H9 (cell line): ENCODE measurements at regions not wholly inside any gene's neighbourhood (a gene's known extent, or its start where the extent isn't known, plus 50 kb on each side); places are given as distances from the start of the nearest gene placed in this dataset.
A peak's percentile ranks its signal among the peaks of the same experiment; 100 is the strongest.

ENCODE experiments used
- DNase-seq: peaks from one replicate; pipeline ENCODE4 v3.0.0-alpha.2; 2017
- H2AFZ ChIP-seq: one replicate; pipeline ENCODE4 v1.6.1; 2013; ENCODE audit warnings: mild to moderate bottlenecking, low read length, control low read depth, moderate library complexity
- H2AK5ac ChIP-seq: 2 replicates; pipeline ENCODE4 v1.6.1; 2013; ENCODE audit warnings: low read length, control low read depth, mixed read lengths; ENCODE audit not compliant: insufficient read length
- H2BK120ac ChIP-seq: one replicate; pipeline ENCODE4 v1.6.1; 2013; ENCODE audit warnings: low read depth, mild to moderate bottlenecking, low read length, control low read depth, inconsistent platforms; ENCODE audit not compliant: poor library complexity, severe bottlenecking
- H2BK12ac ChIP-seq: 2 replicates; pipeline ENCODE4 v1.6.1; 2013; ENCODE audit warnings: low read length, control low read depth, mixed read lengths, low read depth; ENCODE audit not compliant: insufficient read length
- H2BK15ac ChIP-seq: 2 replicates; pipeline ENCODE4 v1.6.1; 2013; ENCODE audit warnings: low read depth, low read length, control low read depth
- H2BK20ac ChIP-seq: one replicate; pipeline ENCODE4 v1.6.1; 2013; ENCODE audit warnings: low read depth, mild to moderate bottlenecking, low read length, control low read depth, inconsistent platforms; ENCODE audit not compliant: poor library complexity, severe bottlenecking
- H2BK5ac ChIP-seq: 2 replicates; pipeline ENCODE4 v1.6.1; 2013; ENCODE audit warnings: low read length, control low read depth, mixed read lengths; ENCODE audit not compliant: insufficient read length
- H3K14ac ChIP-seq: 2 replicates; pipeline ENCODE4 v1.6.1; 2013; ENCODE audit warnings: low read length, control low read depth; ENCODE audit not compliant: insufficient read depth
- H3K18ac ChIP-seq: 2 replicates; pipeline ENCODE4 v1.6.1; 2013; ENCODE audit warnings: low read depth, mild to moderate bottlenecking, mixed read lengths, low read length, control low read depth; ENCODE audit not compliant: insufficient read length
- H3K23ac ChIP-seq: 2 replicates; pipeline ENCODE4 v1.6.1; 2013; ENCODE audit warnings: low read length, control low read depth, mixed read lengths, low read depth; ENCODE audit not compliant: insufficient read length
- H3K23me2 ChIP-seq: 2 replicates; pipeline ENCODE4 v1.6.1; 2013; ENCODE audit warnings: low read depth, mild to moderate bottlenecking, mixed read lengths, low read length, control low read depth; ENCODE audit not compliant: insufficient read length, poor library complexity, severe bottlenecking
- H3K27ac ChIP-seq: 2 replicates; pipeline ENCODE4 v1.5.1; 2013; ENCODE audit warnings: low read length, control low read depth, mixed read lengths, low read depth; ENCODE audit not compliant: insufficient read length
- H3K27me3 ChIP-seq: 2 replicates; pipeline ENCODE4 v1.6.1; 2013; ENCODE audit warnings: low read length, control low read depth, inconsistent platforms; ENCODE audit not compliant: insufficient read depth
- H3K4ac ChIP-seq: 2 replicates; pipeline ENCODE4 v1.6.1; 2013; ENCODE audit warnings: low read depth, mild to moderate bottlenecking, control low read depth, inconsistent platforms, low read length, moderate library complexity
- H3K4me1 ChIP-seq: 2 replicates; pipeline ENCODE4 v1.6.1; 2013; ENCODE audit warnings: low read length, control low read depth, inconsistent platforms; ENCODE audit not compliant: insufficient read depth
- H3K4me2 ChIP-seq: 2 replicates; pipeline ENCODE4 v1.6.1; 2013; ENCODE audit warnings: low read length, control low read depth, mixed read lengths; ENCODE audit not compliant: insufficient read length, insufficient read depth
- H3K56ac ChIP-seq: 2 replicates; pipeline ENCODE4 v1.6.1; 2013; ENCODE audit warnings: low read depth, mild to moderate bottlenecking, mixed read lengths, low read length, control low read depth; ENCODE audit not compliant: insufficient read length
- H3K79me1 ChIP-seq: 2 replicates; pipeline ENCODE4 v1.6.1; 2013; ENCODE audit warnings: low read depth, mild to moderate bottlenecking, moderate library complexity, low read length, control low read depth, inconsistent platforms; ENCODE audit not compliant: insufficient read depth, poor library complexity, severe bottlenecking
- H3K79me2 ChIP-seq: 2 replicates; pipeline ENCODE4 v1.6.1; 2013; ENCODE audit warnings: low read length, control low read depth, inconsistent platforms; ENCODE audit not compliant: insufficient read depth
- H3K9ac ChIP-seq: 2 replicates; pipeline ENCODE4 v1.6.1; 2013; ENCODE audit warnings: low read length, control low read depth, mixed read lengths; ENCODE audit not compliant: insufficient read length; ENCODE audit errors: extremely low read depth
- H3K9me3 ChIP-seq: one replicate; pipeline ENCODE4 v1.6.1; 2013; ENCODE audit warnings: low read depth, low read length, inconsistent platforms; ENCODE audit not compliant: control insufficient read depth
- H3T11ph ChIP-seq: one replicate; pipeline ENCODE4 v1.6.1; 2013; ENCODE audit warnings: mild to moderate bottlenecking, low read length, control low read depth, inconsistent platforms
- H4K20me1 ChIP-seq: one replicate; pipeline ENCODE4 v1.6.1; 2013; ENCODE audit not compliant: control insufficient read depth, insufficient read length, insufficient read depth
- H4K5ac ChIP-seq: 2 replicates; pipeline ENCODE4 v1.6.1; 2013; ENCODE audit warnings: low read depth, mild to moderate bottlenecking, mixed read lengths, low read length, control low read depth; ENCODE audit not compliant: insufficient read length
- H4K8ac ChIP-seq: replicated peaks from 2 replicates; pipeline ENCODE4 v1.6.1; 2013; ENCODE audit warnings: low read length, control low read depth, mixed read lengths, low read depth; ENCODE audit not compliant: insufficient read length
- H4K91ac ChIP-seq: 2 replicates; pipeline ENCODE4 v1.6.1; 2013; ENCODE audit warnings: low read depth, mild to moderate bottlenecking, moderate library complexity, mixed read lengths, low read length, control low read depth; ENCODE audit not compliant: insufficient read length
- H3K27ac Mint-ChIP-seq, 3 experiments: 2 replicates in 2 of 3; 3 replicates in 1 of 3; pipeline ENCODE4 v1.8.0; 2020 to 2021; ENCODE audit warnings: mixed read lengths in 3 of 3, mild to moderate bottlenecking in 1 of 3, moderate library complexity in 1 of 3
- H3K27me3 Mint-ChIP-seq: 2 replicates; pipeline ENCODE4 v1.8.0; 2021; ENCODE audit warnings: low read depth, mild to moderate bottlenecking, moderate library complexity, mixed read lengths
- H3K36me3 Mint-ChIP-seq, 3 experiments: 2 replicates in 2 of 3; 3 replicates in 1 of 3; pipeline ENCODE4 v1.8.0; 2020 to 2021; ENCODE audit warnings: low read depth in 3 of 3, mixed read lengths in 3 of 3; ENCODE audit not compliant: insufficient read depth in 1 of 3
- H3K4me1 Mint-ChIP-seq, 2 experiments: 2 replicates each; pipeline ENCODE4 v1.8.0; 2020; ENCODE audit warnings: mixed read lengths in 2 of 2
- H3K4me3 Mint-ChIP-seq, 2 experiments: 2 replicates in 1 of 2; 3 replicates in 1 of 2; pipeline ENCODE4 v1.8.0; 2020 to 2021; ENCODE audit warnings: mild to moderate bottlenecking in 2 of 2, mixed read lengths in 2 of 2, moderate library complexity in 1 of 2
- H3K9me3 Mint-ChIP-seq, 2 experiments: 2 replicates in 1 of 2; 3 replicates in 1 of 2; pipeline ENCODE4 v1.8.0; 2020; ENCODE audit warnings: mild to moderate bottlenecking in 2 of 2, mixed read lengths in 2 of 2, moderate library complexity in 1 of 2
- CTCF ChIP-seq: fragments of 200-600 bp; sonication (generic); conservative IDR thresholded peaks from 3 replicates; pipeline ENCODE4 v1.8.0; 2021; ENCODE audit warnings: antibody characterized with exemption, mild to moderate bottlenecking
- WGBS: extraction: QIAGEN DNeasy Blood & Tissue Kit; methylation state at CpG from one replicate; pipeline ENCODE4 v1.1.7; 2013; ENCODE audit warnings: missing lambda C conversion rate, low lambda C conversion rate, mixed read lengths; ENCODE audit not compliant: insufficient read length; ENCODE audit errors: extremely low coverage; 5-methylcytosine and 5-hydroxymethylcytosine counted together

GRCh38 chr2:236360496-236360895 lies 96.3 kb upstream of the ASB18 start:
- Histone ChIP-seq H2BK20ac (no peak overlapping the region), H2BK15ac (no peak overlapping the region), H4K20me1 (no peaks in the 10 kb centered on the region), H2BK12ac (no peak overlapping the region), H3K9me3 (no peaks in the 10 kb centered on the region), H4K8ac (no peak overlapping the region), H4K5ac (no peak overlapping the region), H3T11ph (no peak overlapping the region), H3K23me2 (no peaks in the 10 kb centered on the region), H3K18ac (no peak overlapping the region), H2BK120ac (no peak overlapping the region), H3K23ac (no peak overlapping the region), H3K79me1 (no peaks in the 10 kb centered on the region), H4K91ac (no peak overlapping the region), H3K4ac (no peak overlapping the region), H3K9ac (no peak overlapping the region), H3K4me1 (no peaks in the 10 kb centered on the region), H3K56ac (no peak overlapping the region), H2AK5ac (no peak overlapping the region), H3K14ac (no peak overlapping the region), H2BK5ac (no peak overlapping the region), H3K79me2 (no peaks in the 10 kb centered on the region), H3K27me3 (no peaks in the 10 kb centered on the region), H3K27ac (no peak overlapping the region), H3K4me2 (no peak overlapping the region), H2AFZ (no peak overlapping the region)
- Mint-ChIP-seq H3K9me3 (no peaks in the 10 kb centered on the region), H3K4me3 (no peak overlapping the region), H3K4me1 (no peaks in the 10 kb centered on the region), H3K27ac (no peak overlapping the region), H3K36me3 (no peaks in the 10 kb centered on the region), H3K27me3 (no peaks in the 10 kb centered on the region)
- peak; percentile 11 for DNase-seq
- no CpG with 5 or more reads among the region's 4 CpGs for WGBS
- no peak for TF ChIP-seq CTCF
